Body of pancreas (tissue), 4 donors: ENCODE measurements at regions not wholly inside any gene's neighbourhood (a gene's known extent, or its start where the extent isn't known, plus 50 kb on each side); places are given as distances from the start of the nearest gene placed in this dataset.

Experiments
- ATAC-seq: fragments of 150-250 bp; one replicate; pipeline ENCODE4 v1.9.1; 2016
- DNase-seq, 4 donors: peaks; one replicate each; pipeline ENCODE4 v3.0.0-alpha.2; 2019
- H3K27ac ChIP-seq, 4 donors: fragments of 200-600 bp; sonication (generic); 1 replicate in 3 of 4; 2 replicates in 1 of 4; pipeline versions ENCODE4 v1.5.1 to v1.6.1; 2016 to 2019; ENCODE audit warnings: mild to moderate bottlenecking in 1 of 4, mixed read lengths in 1 of 4, moderate library complexity in 1 of 4
- H3K27me3 ChIP-seq, 2 donors: fragments of 200-600 bp; sonication (generic); one replicate each; pipeline ENCODE4 v1.6.0; 2016; ENCODE audit warnings: mild to moderate bottlenecking in 1 of 2
- H3K36me3 ChIP-seq, 2 donors: fragments of 200-600 bp; sonication (generic); replicated peaks in 1 of 2; 2 replicates each; pipeline ENCODE4 v1.5.1; 2016; ENCODE audit warnings: low read depth in 2 of 2; ENCODE audit not compliant: insufficient read depth in 1 of 2
- H3K4me1 ChIP-seq: fragments of 200-600 bp; sonication (generic); one replicate; pipeline ENCODE4 v1.6.0; 2016
- H3K4me3 ChIP-seq, 2 donors: fragments of 200-600 bp; sonication (generic); 1 replicate in 1 of 2; 2 replicates in 1 of 2; pipeline ENCODE4 v1.5.1; 2016 to 2019
- H3K9me3 ChIP-seq, 3 donors: fragments of 200-600 bp; sonication (generic); 1 replicate in 2 of 3; 2 replicates in 1 of 3; pipeline ENCODE4 v1.5.1; 2016
- CTCF ChIP-seq, 7 experiments: fragments of 450-650 bp in 4 of 7; fragments of 200-600 bp in 3 of 7; sonication (generic) in 3 of 7; IDR thresholded peaks; one replicate each; pipeline ENCODE4 v1.5.1; 2016 to 2019; ENCODE audit warnings: antibody characterized with exemption in 7 of 7
- POLR2A ChIP-seq, 3 donors: fragments of 450-650 bp; IDR thresholded peaks; one replicate each; pipeline ENCODE4 v1.6.1; 2016; ENCODE audit warnings: antibody characterized with exemption in 3 of 3, mild to moderate bottlenecking in 2 of 3
- WGBS, 2 donors: methylation state at CpG; one replicate each; pipeline ENCODE4 v1.1.5; 2017; 5-methylcytosine and 5-hydroxymethylcytosine counted together
- intact Hi-C: fragments of 100-400 bp; cut with DNase I; formaldehyde crosslinking; loops from one replicate; pipeline ENCODE4 v1.15.1; 2023

GRCh38 chr2:172354347-172354746 lies 73.0 kb upstream of the ITGA6 start:
- Histone ChIP-seq H3K9me3 (no peaks in the 10 kb centered on the region), H3K27ac (no peak overlapping the region), H3K36me3 (no peaks in the 10 kb centered on the region), H3K4me1 (peaks cover 64% of the 10 kb centered on the region), H3K27me3 (no peaks in the 10 kb centered on the region), H3K4me3 (no peak overlapping the region)
- WGBS, 2 donors, result 100% methylated on average over 3 to 5 of the region's 5 CpGs
- TF ChIP-seq POLR2A (IDR thresholded peaks at IDR 0.05) (no peak), CTCF (IDR thresholded peaks at IDR 0.05) (no peak)
- DNase-seq (no peak), ATAC-seq (no peak)
- intact Hi-C loops, result no loop called here

- 37 to 42% methylated on average over 3 of the region's 3 CpGs for WGBS, 2 donors
- Histone ChIP-seq H3K4me1 (peaks cover 36% of the 10 kb centered on the region), H3K9me3 (no peaks in the 10 kb centered on the region), H3K27ac (no peak overlapping the region), H3K36me3 (no peaks in the 10 kb centered on the region), H3K4me3 (no peak overlapping the region), H3K27me3 (no peaks in the 10 kb centered on the region)
- TF ChIP-seq POLR2A (IDR thresholded peaks at IDR 0.05) (no peak), CTCF (IDR thresholded peaks at IDR 0.05) (no peak)
- peak in 1 of 4 donors; percentile 26 for DNase-seq
- intact Hi-C loops, result no loop called here
- peak; percentile 27 for ATAC-seq
These were observed 69.9 kb upstream of the ITGA6 start for GRCh38 chr2:172357442-172357841.

- 44 to 49% methylated on average over 12 of the region's 12 CpGs for WGBS, 2 donors
- Histone ChIP-seq H3K9me3 (no peaks in the 10 kb centered on the region), H3K27ac (peak overlapping the region in 2 of 4 donors; percentile 11 to 59), H3K36me3 (no peaks in the 10 kb centered on the region), H3K4me3 (no peak overlapping the region), H3K27me3 (no peaks in the 10 kb centered on the region), H3K4me1 (peaks cover 22% of the 10 kb centered on the region)
- ATAC-seq, result peak; percentile 70
- TF ChIP-seq CTCF (IDR thresholded peaks at IDR 0.05) (no peak), POLR2A (IDR thresholded peaks at IDR 0.05) (no peak)
- DNase-seq, result peak; percentile 49 to 76 (median 72)
- intact Hi-C loops, result no loop called here
These were observed 68.5 kb upstream of the ITGA6 start for GRCh38 chr2:172358691-172359556.

- whole genome bisulfite sequencing, 2 donors, result 79 to 82% methylated on average over 3 of the region's 3 CpGs
- H3K36me3 ChIP-seq, result no peaks in the 10 kb centered on the region
- no peak overlapping the region for H3K4me3 ChIP-seq
- DNase-seq (no peak), ATAC-seq (no peak)
- H3K4me1 ChIP-seq, result peaks cover 17% of the 10 kb centered on the region
- TF ChIP-seq POLR2A (IDR thresholded peaks at IDR 0.05) (no peak), CTCF (IDR thresholded peaks at IDR 0.05) (no peak)
- intact Hi-C loops, result no loop called here
- H3K27me3 ChIP-seq, result no peaks in the 10 kb centered on the region
- no peak overlapping the region for H3K27ac ChIP-seq
- H3K9me3 ChIP-seq, result no peaks in the 10 kb centered on the region
These were observed 66.0 kb upstream of the ITGA6 start for GRCh38 chr2:172361360-172361759.

GRCh38 chr2:172361840-172362239 lies 65.5 kb upstream of the ITGA6 start:
- ATAC-seq (no peak), DNase-seq (no peak)
- 92% methylated on average over 6 of the region's 6 CpGs for WGBS, 2 donors
- peaks cover 17% of the 10 kb centered on the region for H3K4me1 ChIP-seq
- intact Hi-C loops, result no loop called here
- H3K27me3 ChIP-seq, result no peaks in the 10 kb centered on the region
- no peaks in the 10 kb centered on the region for H3K9me3 ChIP-seq
- no peaks in the 10 kb centered on the region for H3K36me3 ChIP-seq
- no peak for TF ChIP-seq CTCF (IDR thresholded peaks at IDR 0.05)
- TF ChIP-seq POLR2A (IDR thresholded peaks at IDR 0.05), result no peak
- no peak overlapping the region for H3K27ac ChIP-seq
- no peak overlapping the region for H3K4me3 ChIP-seq
